Endodermal cell (in vitro differentiated cells): ENCODE measurements at regions not wholly inside any gene's neighbourhood (a gene's known extent, or its start where the extent isn't known, plus 50 kb on each side); places are given as distances from the start of the nearest gene placed in this dataset.

Source experiments
- DNase-seq: peaks from one replicate; pipeline ENCODE4 v3.0.0-alpha.2; 2017
- H3K27ac ChIP-seq: 2 replicates; pipeline ENCODE4 v1.5.1; 2013; ENCODE audit warnings: mild to moderate bottlenecking, low read depth, low read length, moderate library complexity
- H3K27me3 ChIP-seq: 2 replicates; pipeline ENCODE4 v1.6.1; 2013; ENCODE audit warnings: mild to moderate bottlenecking, low read length, moderate library complexity; ENCODE audit not compliant: insufficient read depth, control insufficient read depth, poor library complexity, severe bottlenecking
- H3K36me3 ChIP-seq: 2 replicates; pipeline ENCODE4 v1.7.0; 2013; ENCODE audit warnings: mild to moderate bottlenecking, low read length, moderate library complexity; ENCODE audit not compliant: control insufficient read depth, insufficient read depth
- H3K4me1 ChIP-seq: one replicate; pipeline ENCODE4 v1.7.0; 2013; ENCODE audit warnings: low read length; ENCODE audit not compliant: control insufficient read depth, insufficient read depth
- H3K4me3 ChIP-seq: 2 replicates; pipeline ENCODE4 v1.5.1; 2013; ENCODE audit warnings: mild to moderate bottlenecking, low read length, moderate library complexity
- H3K9ac ChIP-seq: 2 replicates; pipeline ENCODE4 v1.6.1; 2013; ENCODE audit warnings: mild to moderate bottlenecking, low read length, moderate library complexity; ENCODE audit not compliant: poor library complexity, severe bottlenecking; ENCODE audit errors: extremely low read depth
- H3K9me3 ChIP-seq: 2 replicates; pipeline ENCODE4 v1.6.1; 2013; ENCODE audit warnings: mild to moderate bottlenecking, low read length, moderate library complexity; ENCODE audit not compliant: control insufficient read depth
- H3K27ac Mint-ChIP-seq: 2 replicates; pipeline ENCODE4 v1.8.0; 2020; ENCODE audit warnings: mixed read lengths
- H3K27me3 Mint-ChIP-seq: 2 replicates; pipeline ENCODE4 v1.8.0; 2021; ENCODE audit warnings: mild to moderate bottlenecking, mixed read lengths; ENCODE audit not compliant: insufficient read depth
- H3K36me3 Mint-ChIP-seq: 2 replicates; pipeline ENCODE4 v1.8.0; 2020; ENCODE audit warnings: low read depth, mixed read lengths
- H3K4me1 Mint-ChIP-seq: 2 replicates; pipeline ENCODE4 v1.8.0; 2020; ENCODE audit warnings: mixed read lengths
- H3K4me3 Mint-ChIP-seq: 2 replicates; pipeline ENCODE4 v1.8.0; 2020; ENCODE audit warnings: mild to moderate bottlenecking, moderate library complexity, mixed read lengths
- H3K9me3 Mint-ChIP-seq: 2 replicates; pipeline ENCODE4 v1.8.0; 2020; ENCODE audit warnings: mild to moderate bottlenecking, mixed read lengths
- WGBS, 2 experiments: methylation state at CpG; one replicate each; pipeline versions ENCODE4 v1.1.5 to v1.1.7; 2013; ENCODE audit warnings: missing lambda C conversion rate in 2 of 2, mixed read lengths in 1 of 2; ENCODE audit not compliant: insufficient coverage in 1 of 2, insufficient read length in 1 of 2; 5-methylcytosine and 5-hydroxymethylcytosine counted together
- TF ChIP-seq, protein P1 (sequence below): fragments of 200-600 bp; sonication (generic); conservative IDR thresholded peaks from 2 replicates; pipeline ENCODE4 v1.5.0; 2021; ENCODE audit warnings: antibody characterized with exemption, mild to moderate bottlenecking

DNA sequence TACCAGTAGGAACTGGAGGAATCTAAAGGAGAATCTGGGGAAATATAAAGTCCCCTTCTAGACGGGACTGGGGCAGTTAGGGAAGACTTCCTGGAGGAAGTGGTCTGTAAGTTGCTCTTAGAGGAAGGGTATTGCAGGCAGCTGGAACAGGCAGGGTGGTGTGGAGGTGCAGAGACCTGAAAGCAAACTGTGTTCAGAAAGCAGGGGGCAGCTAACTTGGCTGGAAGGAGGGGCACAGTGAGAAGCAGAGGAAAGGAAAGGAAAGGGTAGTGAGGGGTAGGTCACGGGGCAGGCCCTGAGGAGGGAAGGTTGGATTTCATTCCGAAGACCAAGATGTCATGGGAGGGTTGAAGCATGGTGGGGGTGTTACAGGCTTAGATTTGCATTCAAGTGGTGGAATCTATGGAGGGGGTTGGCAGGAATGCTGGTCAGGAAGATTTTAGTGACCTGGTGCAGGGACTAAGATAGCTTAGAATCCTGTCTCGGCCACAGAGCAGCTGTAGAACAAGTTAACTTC lies 240.7 kb downstream of the FOXD2 start:
- Mint-ChIP-seq H3K9me3 (no peaks in the 10 kb centered on the region), H3K27ac (no peak overlapping the region), H3K36me3 (no peaks in the 10 kb centered on the region), H3K4me3 (no peak overlapping the region), H3K27me3 (peaks cover 23% of the 10 kb centered on the region), H3K4me1 (no peaks in the 10 kb centered on the region)
- TF ChIP-seq, protein P1, sequence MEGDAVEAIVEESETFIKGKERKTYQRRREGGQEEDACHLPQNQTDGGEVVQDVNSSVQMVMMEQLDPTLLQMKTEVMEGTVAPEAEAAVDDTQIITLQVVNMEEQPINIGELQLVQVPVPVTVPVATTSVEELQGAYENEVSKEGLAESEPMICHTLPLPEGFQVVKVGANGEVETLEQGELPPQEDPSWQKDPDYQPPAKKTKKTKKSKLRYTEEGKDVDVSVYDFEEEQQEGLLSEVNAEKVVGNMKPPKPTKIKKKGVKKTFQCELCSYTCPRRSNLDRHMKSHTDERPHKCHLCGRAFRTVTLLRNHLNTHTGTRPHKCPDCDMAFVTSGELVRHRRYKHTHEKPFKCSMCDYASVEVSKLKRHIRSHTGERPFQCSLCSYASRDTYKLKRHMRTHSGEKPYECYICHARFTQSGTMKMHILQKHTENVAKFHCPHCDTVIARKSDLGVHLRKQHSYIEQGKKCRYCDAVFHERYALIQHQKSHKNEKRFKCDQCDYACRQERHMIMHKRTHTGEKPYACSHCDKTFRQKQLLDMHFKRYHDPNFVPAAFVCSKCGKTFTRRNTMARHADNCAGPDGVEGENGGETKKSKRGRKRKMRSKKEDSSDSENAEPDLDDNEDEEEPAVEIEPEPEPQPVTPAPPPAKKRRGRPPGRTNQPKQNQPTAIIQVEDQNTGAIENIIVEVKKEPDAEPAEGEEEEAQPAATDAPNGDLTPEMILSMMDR, result no peak
- Histone ChIP-seq H3K9me3 (no peaks in the 10 kb centered on the region), H3K27ac (no peak overlapping the region), H3K4me1 (no peaks in the 10 kb centered on the region), H3K9ac (no peak overlapping the region), H3K4me3 (no peak overlapping the region), H3K27me3 (no peaks in the 10 kb centered on the region), H3K36me3 (no peaks in the 10 kb centered on the region)
- WGBS, 2 experiments, result 92 to 93% methylated on average over 4 of the region's 4 CpGs
- peak; percentile 36 for DNase-seq

DNA sequence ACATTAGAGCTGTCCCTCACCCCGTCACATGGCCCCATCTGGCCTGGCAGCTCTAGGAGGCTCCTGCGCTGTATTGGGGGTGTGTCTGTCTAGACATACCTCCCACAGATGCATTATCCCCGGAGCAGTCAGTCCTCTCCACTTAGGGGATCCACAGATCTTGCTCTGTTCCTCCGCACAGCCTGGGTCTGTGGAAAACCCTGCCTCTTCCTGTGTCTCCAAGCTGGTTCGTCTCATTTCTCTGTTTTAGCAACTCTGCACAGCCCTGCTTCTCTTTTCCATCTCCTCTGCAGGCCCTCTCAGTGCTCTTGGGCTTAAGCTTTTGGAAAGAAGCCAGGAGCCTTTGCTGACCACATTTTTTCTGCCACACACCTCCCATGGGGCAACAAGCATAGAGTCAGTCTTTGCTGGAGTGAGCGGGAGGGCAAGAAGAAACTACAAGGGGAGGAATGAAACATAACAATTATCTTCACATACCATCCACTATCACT lies 241.5 kb downstream of the FOXD2 start:
- no peaks in the 10 kb centered on the region for H3K9me3 ChIP-seq
- no peaks in the 10 kb centered on the region for H3K27me3 ChIP-seq
- no peaks in the 10 kb centered on the region for H3K4me1 ChIP-seq
- Mint-ChIP-seq H3K27me3 (peaks cover 23% of the 10 kb centered on the region), H3K4me3 (no peak overlapping the region), H3K27ac (no peak overlapping the region), H3K9me3 (no peaks in the 10 kb centered on the region), H3K36me3 (no peaks in the 10 kb centered on the region), H3K4me1 (no peaks in the 10 kb centered on the region)
- no peaks in the 10 kb centered on the region for H3K36me3 ChIP-seq
- H3K4me3 ChIP-seq, result no peak overlapping the region
- DNase-seq, result peak; percentile 26
- H3K27ac ChIP-seq, result no peak overlapping the region
- H3K9ac ChIP-seq, result no peak overlapping the region
- 75 to 91% methylated on average over 5 to 6 of the region's 6 CpGs for WGBS, 2 experiments
- TF ChIP-seq, protein P1, result no peak

DNA sequence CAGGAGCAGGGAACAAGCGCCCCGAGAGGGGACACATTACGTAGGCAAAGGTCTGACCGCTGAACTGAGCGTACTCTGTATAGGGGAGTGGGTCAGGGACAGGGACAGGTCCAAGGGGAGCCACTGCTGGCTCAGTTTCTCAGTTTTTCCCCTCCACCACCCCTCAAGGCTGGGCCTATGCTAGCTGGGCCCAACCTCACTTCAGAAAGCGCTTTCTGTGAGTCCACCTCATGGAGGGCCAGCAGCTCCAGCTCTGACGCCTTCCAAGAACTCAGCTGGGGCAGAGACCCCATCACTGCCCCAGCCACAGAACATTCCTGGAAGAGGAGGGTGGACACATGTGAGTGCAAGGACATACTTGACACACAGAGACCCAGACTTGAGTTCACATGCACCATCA lies 242.0 kb downstream of the FOXD2 start:
- H3K4me1 ChIP-seq, result no peaks in the 10 kb centered on the region
- H3K9me3 Mint-ChIP-seq, result no peaks in the 10 kb centered on the region
- no peak overlapping the region for H3K4me3 Mint-ChIP-seq
- peak; percentile 31 for DNase-seq
- H3K36me3 Mint-ChIP-seq, result no peaks in the 10 kb centered on the region
- peaks cover 1% of the 10 kb centered on the region for H3K4me1 Mint-ChIP-seq
- no peaks in the 10 kb centered on the region for H3K36me3 ChIP-seq
- H3K27ac ChIP-seq, result no peak overlapping the region
- no peak overlapping the region for H3K9ac ChIP-seq
- peaks cover 23% of the 10 kb centered on the region for H3K27me3 Mint-ChIP-seq
- TF ChIP-seq, protein P1, result no peak
- no peaks in the 10 kb centered on the region for H3K9me3 ChIP-seq
- H3K27ac Mint-ChIP-seq, result no peak overlapping the region
- no peaks in the 10 kb centered on the region for H3K27me3 ChIP-seq
- WGBS, 2 experiments, result 95 to 100% methylated on average over 2 to 7 of the region's 7 CpGs
- H3K4me3 ChIP-seq, result no peak overlapping the region
